H1 (cell line): ENCODE measurements at regions not wholly inside any gene's neighbourhood (a gene's known extent, or its start where the extent isn't known, plus 50 kb on each side); places are given as distances from the start of the nearest gene placed in this dataset.

Source experiments
- CTCF ChIA-PET: fragments of 300-600 bp; sonication (Branson Sonifier 250); formaldehyde crosslinking; loops from one replicate; lab custom pipeline; 2021; ENCODE audit not compliant: partially characterized antibody; lab: Charles Lee
- POLR2A ChIA-PET: fragments of 300-600 bp; sonication (Branson Sonifier 250); formaldehyde crosslinking; loops from one replicate; lab custom pipeline; 2021; ENCODE audit warnings: inconsistent platforms; ENCODE audit not compliant: partially characterized antibody; lab: Charles Lee
- DNase-seq, 2 experiments: peaks; one replicate each; pipeline versions ENCODE4 v3.0.0 to v3.0.0-alpha.2; 2010 to 2022; ENCODE audit warnings: low spot score in 2 of 2, low read depth in 1 of 2, mixed read lengths in 1 of 2
- FAIRE-seq: peaks from 2 replicates; lab custom pipeline; 2011; peaks lifted over from hg19 to GRCh38; lab: Jason Lieb, UNC
- H2AFZ ChIP-seq: 2 replicates; pipeline ENCODE4 v1.8.1; 2012; ENCODE audit warnings: low read length, inconsistent platforms
- H2AK5ac ChIP-seq: 2 replicates; pipeline ENCODE4 v1.6.1; 2013; ENCODE audit warnings: low read depth, low read length
- H2BK120ac ChIP-seq: replicated peaks from 2 replicates; pipeline ENCODE3; 2013; ENCODE audit warnings: low read depth, low read length, inconsistent platforms
- H2BK12ac ChIP-seq: 2 replicates; pipeline ENCODE4 v1.6.1; 2013; ENCODE audit warnings: low read depth, low read length
- H2BK15ac ChIP-seq: 2 replicates; pipeline ENCODE4 v1.6.1; 2013; ENCODE audit warnings: low read length
- H2BK20ac ChIP-seq: 2 replicates; pipeline ENCODE4 v1.6.1; 2013; ENCODE audit warnings: low read length
- H2BK5ac ChIP-seq: 2 replicates; pipeline ENCODE4 v1.6.1; 2013; ENCODE audit warnings: low read depth, low read length
- H3K14ac ChIP-seq: 2 replicates; pipeline ENCODE4 v1.6.1; 2013; ENCODE audit warnings: inconsistent platforms; ENCODE audit not compliant: insufficient read length
- H3K18ac ChIP-seq: 2 replicates; pipeline ENCODE4 v1.6.1; 2013; ENCODE audit warnings: low read length; ENCODE audit errors: extremely low read depth
- H3K23ac ChIP-seq: 2 replicates; pipeline ENCODE4 v1.6.1; 2013; ENCODE audit warnings: inconsistent platforms; ENCODE audit not compliant: insufficient read length
- H3K23me2 ChIP-seq: 2 replicates; pipeline ENCODE4 v1.6.1; 2013; ENCODE audit warnings: low read depth, low read length
- H3K27ac ChIP-seq: 2 replicates; pipeline ENCODE4 v1.6.1; 2011; ENCODE audit warnings: low read depth, low read length, inconsistent platforms
- H3K27me3 ChIP-seq, 4 experiments: replicated peaks in 1 of 4; 1 replicate in 1 of 4; 2 replicates in 3 of 4; pipeline versions ENCODE4 v1.6.1 to v1.8.1; 2011 to 2013; ENCODE audit warnings: low read length in 3 of 4, mild to moderate bottlenecking in 3 of 4, inconsistent platforms in 2 of 4, mixed read lengths in 2 of 4, moderate library complexity in 1 of 4; ENCODE audit not compliant: control insufficient read depth in 3 of 4, insufficient read depth in 3 of 4; ENCODE audit errors: extremely low read depth in 1 of 4
- H3K36me3 ChIP-seq, 4 experiments: 2 replicates each; pipeline versions ENCODE4 v1.6.1 to v1.8.1; 2011 to 2013; ENCODE audit warnings: mild to moderate bottlenecking in 4 of 4, low read length in 3 of 4, moderate library complexity in 2 of 4, control low read depth in 1 of 4, inconsistent platforms in 1 of 4; ENCODE audit not compliant: insufficient read depth in 4 of 4, control insufficient read depth in 2 of 4
- H3K4ac ChIP-seq: replicated peaks from 2 replicates; pipeline ENCODE3; 2013; ENCODE audit warnings: low read length, low read depth, mixed read lengths, inconsistent platforms; ENCODE audit not compliant: insufficient read length
- H3K4me1 ChIP-seq, 4 experiments: replicated peaks in 1 of 4; 1 replicate in 1 of 4; 2 replicates in 3 of 4; pipeline versions ENCODE4 v1.6.1 to v1.8.1; 2011 to 2013; ENCODE audit warnings: low read length in 3 of 4, inconsistent platforms in 2 of 4, mixed read lengths in 1 of 4; ENCODE audit not compliant: insufficient read depth in 4 of 4, control insufficient read depth in 3 of 4
- H3K4me2 ChIP-seq, 2 experiments: 2 replicates each; pipeline versions ENCODE4 v1.6.1 to v1.8.1; 2011 to 2013; ENCODE audit warnings: low read depth in 2 of 2, low read length in 2 of 2, control low read depth in 1 of 2, inconsistent platforms in 1 of 2, mild to moderate bottlenecking in 1 of 2; ENCODE audit not compliant: insufficient read depth in 1 of 2
- H3K4me3 ChIP-seq, 4 experiments: fragments of 200-600, 300-600 bp in 1 of 4; sonication (generic), shearing (Covaris generic), sonication (Bioruptor Twin) in 1 of 4; 2 replicates each; pipeline versions ENCODE4 v1.5.1 to v1.8.1; 2011 to 2016; ENCODE audit warnings: low read length in 4 of 4, low read depth in 3 of 4, control low read depth in 2 of 4, inconsistent platforms in 2 of 4, mild to moderate bottlenecking in 2 of 4, mixed read lengths in 1 of 4, moderate library complexity in 1 of 4; ENCODE audit not compliant: insufficient read depth in 2 of 4; ENCODE audit errors: extremely low read depth in 1 of 4
- H3K56ac ChIP-seq: replicated peaks from 2 replicates; pipeline ENCODE3; 2013; ENCODE audit warnings: low read depth, mild to moderate bottlenecking, mixed read lengths, low read length, inconsistent platforms; ENCODE audit not compliant: insufficient read length
- H3K79me1 ChIP-seq: 2 replicates; pipeline ENCODE4 v1.6.1; 2013; ENCODE audit warnings: low read depth, low read length, control low read depth
- H3K79me2 ChIP-seq, 2 experiments: 2 replicates each; pipeline versions ENCODE4 v1.6.1 to v1.8.1; 2012 to 2013; ENCODE audit warnings: low read length in 2 of 2, mild to moderate bottlenecking in 2 of 2, inconsistent platforms in 1 of 2; ENCODE audit not compliant: insufficient read depth in 2 of 2, control insufficient read depth in 1 of 2
- H3K9ac ChIP-seq, 4 experiments: replicated peaks in 1 of 4; 1 replicate in 1 of 4; 2 replicates in 3 of 4; pipeline versions ENCODE4 v1.6.1 to v1.8.1; 2011 to 2013; ENCODE audit warnings: low read depth in 3 of 4, low read length in 3 of 4, control low read depth in 2 of 4, mild to moderate bottlenecking in 2 of 4, moderate library complexity in 2 of 4, inconsistent platforms in 1 of 4; ENCODE audit errors: extremely low read depth in 1 of 4
- H3K9me3 ChIP-seq, 2 experiments: 2 replicates each; pipeline versions ENCODE4 v1.6.1 to v1.8.1; 2012 to 2013; ENCODE audit warnings: mild to moderate bottlenecking in 2 of 2, moderate library complexity in 2 of 2, control low read depth in 1 of 2, inconsistent platforms in 1 of 2, low read depth in 1 of 2, low read length in 1 of 2, mixed read lengths in 1 of 2; ENCODE audit not compliant: insufficient read depth in 2 of 2
- H4K20me1 ChIP-seq, 2 experiments: replicated peaks in 1 of 2; 2 replicates each; pipeline versions ENCODE3 to v1.8.1; 2011 to 2013; ENCODE audit warnings: inconsistent platforms in 2 of 2, low read length in 2 of 2, mild to moderate bottlenecking in 1 of 2; ENCODE audit not compliant: insufficient read depth in 2 of 2, control insufficient read depth in 1 of 2
- H4K5ac ChIP-seq: 2 replicates; pipeline ENCODE4 v1.6.1; 2013; ENCODE audit warnings: low read length, low read depth, mixed read lengths, inconsistent platforms; ENCODE audit not compliant: insufficient read length
- H4K8ac ChIP-seq: 2 replicates; pipeline ENCODE4 v1.8.0; 2013; ENCODE audit warnings: mild to moderate bottlenecking, moderate library complexity, low read length, inconsistent platforms; ENCODE audit not compliant: insufficient read depth; ENCODE audit errors: extremely low read depth
- H4K91ac ChIP-seq: replicated peaks from 2 replicates; pipeline ENCODE3; 2013; ENCODE audit warnings: low read length, mixed read lengths, inconsistent platforms; ENCODE audit not compliant: insufficient read length
- ASH2L ChIP-seq: fragments of 200-600, 300-600 bp; sonication (generic); IDR thresholded peaks from one replicate; pipeline ENCODE4 v1.7.1; 2017; ENCODE audit warnings: low read length
- BRCA1 ChIP-seq: IDR thresholded peaks from 2 replicates; pipeline ENCODE4 v1.6.1; 2012; ENCODE audit warnings: low read depth, low read length, improper control_type of control experiment
- EGR1 ChIP-seq: IDR thresholded peaks from 2 replicates; pipeline ENCODE4 v1.6.1; 2011; ENCODE audit warnings: low read depth, low read length, borderline replicate concordance
- HDAC2 ChIP-seq, 2 experiments: fragments of 300-600 bp in 1 of 2; sonication (generic) in 1 of 2; IDR thresholded peaks; 2 replicates each; pipeline ENCODE4 v1.6.1; 2011 to 2012; ENCODE audit warnings: low read depth in 2 of 2, low read length in 2 of 2, mild to moderate bottlenecking in 2 of 2, moderate library complexity in 2 of 2, borderline replicate concordance in 1 of 2, inconsistent platforms in 1 of 2
- JUN ChIP-seq: IDR thresholded peaks from 2 replicates; pipeline ENCODE4 v1.6.1; 2011; ENCODE audit warnings: low read depth, mild to moderate bottlenecking, improper control_type of control experiment, low read length
- RAD21 ChIP-seq, 2 experiments: IDR thresholded peaks in 1 of 2; conservative IDR thresholded peaks in 1 of 2; 2 replicates each; pipeline ENCODE4 v1.6.1; 2011; ENCODE audit warnings: low read depth in 2 of 2, low read length in 2 of 2, improper control_type of control experiment in 1 of 2, inconsistent platforms in 1 of 2, mild to moderate bottlenecking in 1 of 2, moderate library complexity in 1 of 2
- SAP30 ChIP-seq: fragments of 300-600 bp; sonication (generic); IDR thresholded peaks from 2 replicates; pipeline ENCODE4 v1.7.1; 2012; ENCODE audit warnings: low read length, moderate library complexity, mild to moderate bottlenecking, inconsistent platforms; ENCODE audit not compliant: insufficient read depth, insufficient replicate concordance
- SIN3A ChIP-seq, 2 experiments: IDR thresholded peaks in 1 of 2; conservative IDR thresholded peaks in 1 of 2; 2 replicates each; pipeline ENCODE4 v1.6.1; 2011 to 2012; ENCODE audit warnings: low read length in 2 of 2, improper control_type of control experiment in 1 of 2, low read depth in 1 of 2, mild to moderate bottlenecking in 1 of 2
- TEAD4 ChIP-seq: IDR thresholded peaks from 2 replicates; pipeline ENCODE4 v1.6.1; 2012; ENCODE audit warnings: low read depth, low read length, inconsistent platforms, mixed read lengths
- WGBS, 2 experiments: shearing (Covaris generic) in 1 of 2; methylation state at CpG; one replicate each; pipeline versions ENCODE4 v1.1.6 to v1.1.7; 2013 to 2015; ENCODE audit warnings: low lambda C conversion rate in 2 of 2, mixed read lengths in 2 of 2, inconsistent platforms in 1 of 2, low coverage in 1 of 2, missing lambda C conversion rate in 1 of 2; ENCODE audit not compliant: insufficient replicate concordance in 2 of 2, insufficient coverage in 1 of 2, insufficient read length in 1 of 2; ENCODE audit errors: extremely low coverage in 1 of 2, missing lambda C conversion rate in 1 of 2; 5-methylcytosine and 5-hydroxymethylcytosine counted together
- TF ChIP-seq, protein P1 (sequence below): IDR thresholded peaks from 2 replicates; pipeline ENCODE4 v1.6.1; 2012; ENCODE audit warnings: inconsistent platforms

- no peak overlapping the region for H3K23ac ChIP-seq
- DNase-seq, result no peak
- no peak overlapping the region for H2BK12ac ChIP-seq
- no peak overlapping the region for H3K18ac ChIP-seq
- H3K79me2 ChIP-seq, result no peaks in the 10 kb centered on the region
- no peak overlapping the region for H2BK5ac ChIP-seq
- no peak overlapping the region for H3K9ac ChIP-seq
- no peaks in the 10 kb centered on the region for H3K4me1 ChIP-seq
- H2BK120ac ChIP-seq, result no peak overlapping the region
- H3K9me3 ChIP-seq, result no peaks in the 10 kb centered on the region
- no peak overlapping the region for H3K4me3 ChIP-seq
- H4K20me1 ChIP-seq, result no peaks in the 10 kb centered on the region
- H3K27ac ChIP-seq, result no peak overlapping the region
- no peak overlapping the region for H2AK5ac ChIP-seq
- CTCF ChIA-PET, result no interaction called here
- H4K8ac ChIP-seq, result no peak overlapping the region
- no peak overlapping the region for H3K56ac ChIP-seq
- TF ChIP-seq SAP30 (no peak), ASH2L (no peak), BRCA1 (no peak), HDAC2 (IDR thresholded peaks at IDR 0.05; ENCODE audit: borderline replicate concordance in 1 of 2, low read depth in 2 of 2, low read length in 2 of 2) (no peak), TEAD4 (no peak), JUN (no peak), RAD21 (IDR thresholded peaks at IDR 0.05 in 1 of 2, conservative IDR thresholded peaks at IDR 0.05 in 1 of 2; ENCODE audit: low read depth in 2 of 2, low read length in 2 of 2) (no peak), SIN3A (conservative IDR thresholded peaks at IDR 0.05 in 1 of 2, IDR thresholded peaks at IDR 0.05 in 1 of 2; ENCODE audit: low read depth in 1 of 2, low read length in 2 of 2) (no peak), EGR1 (no peak)
- TF ChIP-seq, protein P1, sequence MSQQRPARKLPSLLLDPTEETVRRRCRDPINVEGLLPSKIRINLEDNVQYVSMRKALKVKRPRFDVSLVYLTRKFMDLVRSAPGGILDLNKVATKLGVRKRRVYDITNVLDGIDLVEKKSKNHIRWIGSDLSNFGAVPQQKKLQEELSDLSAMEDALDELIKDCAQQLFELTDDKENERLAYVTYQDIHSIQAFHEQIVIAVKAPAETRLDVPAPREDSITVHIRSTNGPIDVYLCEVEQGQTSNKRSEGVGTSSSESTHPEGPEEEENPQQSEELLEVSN, result no peak
- no peak overlapping the region for H4K5ac ChIP-seq
- H2AFZ ChIP-seq, result no peak overlapping the region
- H2BK15ac ChIP-seq, result no peak overlapping the region
- POLR2A ChIA-PET, result no interaction called here
- no peaks in the 10 kb centered on the region for H3K27me3 ChIP-seq
- H3K4me2 ChIP-seq, result no peak overlapping the region
- 80% methylated on average over 2 of the region's 2 CpGs; no CpG with 5 or more reads in 1 of the 2 experiments for WGBS, 2 experiments
- no peak overlapping the region for H2BK20ac ChIP-seq
- H3K23me2 ChIP-seq, result no peaks in the 10 kb centered on the region
- H3K79me1 ChIP-seq, result no peaks in the 10 kb centered on the region
- no peaks in the 10 kb centered on the region for H3K36me3 ChIP-seq
- no peak overlapping the region for H4K91ac ChIP-seq
- H3K14ac ChIP-seq, result no peak overlapping the region
- no peak overlapping the region for H3K4ac ChIP-seq
- no peak for FAIRE-seq
Measured at GRCh38 chrX:42725196-42725595, 52.8 kb downstream of the PPP1R2C start.
